ENCODE measurements at regions not wholly inside any gene's neighbourhood (a gene's known extent, or its start where the extent isn't known, plus 50 kb on each side); places are given as distances from the start of the nearest gene placed in this dataset.

GRCh38 chr16:86979984-86980553 is 337.1 kb downstream of the C16orf95 start (continued):
- TF ChIP-seq AFF4 (CRISPR knock-in tag; IDR thresholded peaks at IDR 0.05; ENCODE audit: borderline replicate concordance) (no peak), E2F5 (CRISPR knock-in tag; IDR thresholded peaks at IDR 0.05) (no peak), HMGA2 (CRISPR knock-in tag; IDR thresholded peaks at IDR 0.05) (no peak), E2F4 (CRISPR knock-in tag; IDR thresholded peaks at IDR 0.05; ENCODE audit: borderline replicate concordance, low read depth) (no peak), PRDM15 (CRISPR knock-in tag; IDR thresholded peaks at IDR 0.05) (no peak), IRF2 (CRISPR knock-in tag; IDR thresholded peaks at IDR 0.05; ENCODE audit: borderline replicate concordance, low read depth) (no peak)

GRCh38 chr16:86980644-86981043 is 336.5 kb downstream of the C16orf95 start:
- peaks cover 8% of the 10 kb centered on the region for H3K4me1 Mint-ChIP-seq
- no peak overlapping the region for H3K27ac Mint-ChIP-seq
- H3K4me3 Mint-ChIP-seq = no peak overlapping the region
- ChIA-PET POLR2A (no interaction called here), CTCF (no interaction called here)
- peaks cover 2% of the 10 kb centered on the region; the same call in 1 of the 2 replicates for H3K27me3 Mint-ChIP-seq (ENCODE audit: low read depth)
- no peak for ATAC-seq
- H3K9me3 Mint-ChIP-seq = peaks cover 4% of the 10 kb centered on the region
- no peaks in the 10 kb centered on the region for H3K36me3 Mint-ChIP-seq
- no peak for DNase-seq (ENCODE audit: low spot score)
- TF ChIP-seq ZBTB21 (CRISPR knock-in tag; IDR thresholded peaks at IDR 0.05; ENCODE audit: borderline replicate concordance) = no peak
- TF ChIP-seq ZNF512 (CRISPR knock-in tag; IDR thresholded peaks at IDR 0.05; ENCODE audit: borderline replicate concordance) = no peak
- no peak for TF ChIP-seq ZNF423 (CRISPR knock-in tag; IDR thresholded peaks at IDR 0.05)
- no peak for TF ChIP-seq ATF1 (CRISPR knock-in tag; IDR thresholded peaks at IDR 0.05)
- no peak for TF ChIP-seq MXD4 (CRISPR knock-in tag; IDR thresholded peaks at IDR 0.05; ENCODE audit: borderline replicate concordance)
- no peak for TF ChIP-seq ZMAT4 (CRISPR knock-in tag; IDR thresholded peaks at IDR 0.05)
- no peak for TF ChIP-seq NR3C1 (CRISPR knock-in tag; conservative IDR thresholded peaks at IDR 0.05; ENCODE audit: low read depth)
- no peak for TF ChIP-seq ZSCAN18 (CRISPR knock-in tag; IDR thresholded peaks at IDR 0.05)
- TF ChIP-seq ELF4 (CRISPR knock-in tag; IDR thresholded peaks at IDR 0.05; ENCODE audit: low read depth) = no peak
- no peak for TF ChIP-seq RELA (CRISPR knock-in tag; IDR thresholded peaks at IDR 0.05; ENCODE audit: borderline replicate concordance)
- no peak for TF ChIP-seq ZNF396 (CRISPR knock-in tag; IDR thresholded peaks at IDR 0.05; ENCODE audit: borderline replicate concordance)
- TF ChIP-seq SMAD4 (CRISPR knock-in tag; IDR thresholded peaks at IDR 0.05) = no peak
- TF ChIP-seq GRHL2 (CRISPR knock-in tag; IDR thresholded peaks at IDR 0.05; ENCODE audit: insufficient replicate concordance, severe bottlenecking) = no peak
- no peak for TF ChIP-seq ATF6 (CRISPR knock-in tag; IDR thresholded peaks at IDR 0.05)
- TF ChIP-seq ZNF671 (CRISPR knock-in tag; IDR thresholded peaks at IDR 0.05) = no peak
